GM13977 (cell line): ENCODE measurements at regions not wholly inside any gene's neighbourhood (a gene's known extent, or its start where the extent isn't known, plus 50 kb on each side); places are given as distances from the start of the nearest gene placed in this dataset.

Experiments
- DNase-seq: peaks from one replicate; pipeline ENCODE4 v3.0.0; 2012; ENCODE audit warnings: low spot score
- CTCF ChIP-seq: IDR thresholded peaks from 2 replicates; pipeline ENCODE4 v1.5.1; 2012; ENCODE audit warnings: mild to moderate bottlenecking, control low read depth; ENCODE audit not compliant: insufficient read depth; ENCODE audit errors: extremely low read depth, missing control alignments
- in situ Hi-C: fragments of 300-500 bp; cut with MboI; formaldehyde crosslinking; loops from one replicate; pipeline ENCODE4 v1.12.0; 2022; ENCODE audit warnings: low sequenced_read_pairs, low pct_unique_long_range_greater_than_20kb, mixed read lengths, inconsistent platforms; ENCODE audit not compliant: unreplicated experiment

DNA sequence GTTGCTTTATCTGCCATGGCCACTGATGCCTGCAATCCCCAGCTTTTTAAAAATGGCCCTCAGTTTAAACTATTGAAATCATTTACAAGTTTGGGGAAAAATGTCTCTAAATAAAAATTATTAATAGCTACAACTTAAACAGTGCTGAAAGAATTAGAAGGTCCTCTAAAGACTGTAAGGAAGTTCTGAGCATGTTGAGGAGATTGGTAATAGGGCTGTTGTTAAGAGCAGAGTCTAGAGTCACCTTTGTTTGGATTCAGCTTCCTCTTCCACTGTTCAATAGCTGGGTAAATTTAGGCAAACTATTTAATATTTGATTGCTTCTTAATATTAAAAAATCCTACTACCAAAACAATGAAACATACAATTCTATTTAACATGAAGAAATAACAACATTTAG is 1127.1 kb upstream of the DDX18 start:
- in situ Hi-C loops: no loop called here
- DNase-seq: no peak
- no peak for TF ChIP-seq CTCF

DNA sequence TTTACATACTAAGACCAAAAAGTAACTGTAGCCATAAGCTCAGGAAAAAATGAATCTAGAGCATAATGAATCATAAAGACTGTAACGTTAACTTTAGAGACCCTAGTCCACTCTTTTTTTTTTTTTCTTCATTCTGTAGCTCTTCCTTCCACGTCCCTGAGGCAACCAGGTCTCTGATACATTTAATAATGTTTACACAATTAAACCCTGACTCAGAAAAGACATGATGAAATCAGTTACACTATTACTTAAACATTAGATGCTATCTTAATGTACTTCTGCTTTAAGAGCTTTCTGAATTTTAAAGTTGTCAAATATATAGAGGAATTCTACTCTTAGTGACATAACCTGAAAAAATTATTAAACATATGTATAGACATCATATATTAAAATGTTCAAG is 1121.5 kb upstream of the DDX18 start:
- in situ Hi-C loops: no loop called here
- DNase-seq: no peak
- TF ChIP-seq CTCF: no peak

GRCh38 chr2:116696223-116696622 is 1118.3 kb upstream of the DDX18 start:
- TF ChIP-seq CTCF: no peak
- in situ Hi-C loops: no loop called here
- no peak for DNase-seq

DNA sequence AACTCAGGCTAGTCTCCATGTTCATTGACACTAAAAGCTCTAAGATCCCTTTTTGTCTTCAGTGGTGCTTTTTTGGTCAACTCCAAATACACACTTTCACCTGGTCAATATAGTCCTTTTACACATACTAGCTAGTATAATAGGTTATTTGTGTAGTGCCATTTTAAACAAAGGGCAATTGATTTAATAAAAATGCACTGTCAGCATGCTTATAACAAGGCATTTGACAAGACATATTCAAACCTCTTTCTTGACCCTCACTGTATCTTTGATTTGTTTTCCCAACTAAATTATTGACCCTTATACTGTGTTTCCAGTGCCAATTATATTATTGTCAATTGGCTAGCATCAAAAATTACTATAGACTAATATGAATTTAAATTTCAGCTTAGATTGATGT is 1117.6 kb upstream of the DDX18 start:
- no peak for DNase-seq
- in situ Hi-C loops: no loop called here
- TF ChIP-seq CTCF: no peak

DNA sequence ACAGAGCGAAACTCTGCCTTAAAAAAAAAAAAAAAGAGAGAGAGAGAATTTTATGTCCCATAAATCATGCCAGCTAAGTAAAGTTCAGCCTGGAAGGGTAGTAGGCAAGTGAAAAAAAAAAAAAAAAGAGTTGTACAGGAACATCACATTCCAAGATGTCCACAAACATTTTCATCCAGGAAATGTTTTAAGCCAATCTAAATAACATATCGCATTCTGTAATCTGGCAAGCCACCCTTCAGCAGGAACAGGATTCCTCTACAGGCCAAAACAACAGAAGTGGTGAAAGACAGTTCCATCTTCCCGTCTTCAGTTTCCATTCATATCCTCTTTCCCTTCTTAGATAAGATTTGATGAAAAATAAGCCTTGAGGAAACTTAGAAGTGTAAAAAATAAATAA is 1108.1 kb upstream of the DDX18 start:
- TF ChIP-seq CTCF: no peak
- no peak for DNase-seq
- in situ Hi-C loops: no loop called here

GRCh38 chr2:116716038-116716437 is 1098.5 kb upstream of the DDX18 start:
- in situ Hi-C loops: no loop called here
- DNase-seq: no peak
- TF ChIP-seq CTCF: no peak

GRCh38 chr2:116716444-116716843 is 1098.0 kb upstream of the DDX18 start:
- no peak for DNase-seq
- no peak for TF ChIP-seq CTCF
- in situ Hi-C loops: no loop called here
